Spleen (tissue), 7 donors: ENCODE measurements at regions not wholly inside any gene's neighbourhood (a gene's known extent, or its start where the extent isn't known, plus 50 kb on each side); places are given as distances from the start of the nearest gene placed in this dataset.

Experiments
- POLR2A ChIP-seq, 3 donors: fragments of 450-650 bp; IDR thresholded peaks; one replicate each; pipeline ENCODE4 v1.5.1; 2017; ENCODE audit warnings: antibody characterized with exemption in 3 of 3, mild to moderate bottlenecking in 1 of 3
- TF ChIP-seq, protein P1 (sequence below), 11 experiments: fragments of 200-600 bp in 7 of 11; fragments of 450-650 bp in 4 of 11; sonication (generic) in 4 of 11; IDR thresholded peaks in 8 of 11; conservative IDR thresholded peaks in 3 of 11; 1 replicate in 7 of 11; 2 replicates in 4 of 11; pipeline versions ENCODE4 v1.4.0 to v1.8.0; 2016 to 2021; ENCODE audit warnings: antibody characterized with exemption in 11 of 11, inconsistent platforms in 4 of 11, mild to moderate bottlenecking in 1 of 11
- donor health status: DM: no; HTN: no; CAD: no; lungs with moderate emphysema.
- donor health status: DM: no; HTN: no; CAD: no.
- donor health status: DM: no; HTN: no; CAD: no.

DNA sequence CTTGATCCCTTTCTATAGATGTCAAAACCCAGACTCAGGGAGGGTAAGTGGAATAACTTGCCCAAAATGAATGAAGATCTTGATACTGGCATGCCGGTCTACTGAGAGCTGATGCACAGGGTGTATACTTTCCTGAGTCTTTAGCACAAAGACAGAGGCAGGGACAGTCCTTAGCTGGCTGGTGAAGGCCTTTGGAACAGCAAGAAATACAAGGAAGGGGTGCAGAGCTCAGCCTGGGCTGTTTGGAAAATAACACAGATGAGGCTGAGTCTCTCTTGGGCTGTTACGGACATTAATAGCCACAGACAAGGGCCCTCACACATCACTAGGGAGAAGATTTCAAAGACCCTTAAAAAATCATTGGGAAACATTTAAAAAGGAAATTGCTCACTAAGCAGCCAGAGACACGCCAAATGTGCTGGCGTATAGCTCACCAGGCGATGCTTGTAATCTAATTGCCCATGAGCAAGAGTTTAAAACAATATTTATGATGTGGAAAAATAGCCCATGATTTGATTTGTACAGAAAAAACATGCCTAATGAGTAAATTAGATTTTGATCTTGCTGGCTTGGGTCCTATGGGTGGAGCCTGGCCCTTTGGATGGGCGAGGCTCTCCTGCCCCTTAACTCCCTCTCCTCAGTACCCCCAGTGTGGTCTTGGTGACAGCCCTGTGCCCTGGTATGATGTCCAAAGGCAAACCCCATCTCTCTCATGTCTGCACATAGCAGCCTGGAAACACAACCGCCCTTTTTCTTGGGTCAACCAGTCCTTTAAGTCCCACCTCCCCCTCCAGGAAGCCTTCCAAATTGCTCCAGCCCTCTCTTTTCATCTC lies 81.8 kb upstream of the MRPS22 start:
- TF ChIP-seq, protein P1, sequence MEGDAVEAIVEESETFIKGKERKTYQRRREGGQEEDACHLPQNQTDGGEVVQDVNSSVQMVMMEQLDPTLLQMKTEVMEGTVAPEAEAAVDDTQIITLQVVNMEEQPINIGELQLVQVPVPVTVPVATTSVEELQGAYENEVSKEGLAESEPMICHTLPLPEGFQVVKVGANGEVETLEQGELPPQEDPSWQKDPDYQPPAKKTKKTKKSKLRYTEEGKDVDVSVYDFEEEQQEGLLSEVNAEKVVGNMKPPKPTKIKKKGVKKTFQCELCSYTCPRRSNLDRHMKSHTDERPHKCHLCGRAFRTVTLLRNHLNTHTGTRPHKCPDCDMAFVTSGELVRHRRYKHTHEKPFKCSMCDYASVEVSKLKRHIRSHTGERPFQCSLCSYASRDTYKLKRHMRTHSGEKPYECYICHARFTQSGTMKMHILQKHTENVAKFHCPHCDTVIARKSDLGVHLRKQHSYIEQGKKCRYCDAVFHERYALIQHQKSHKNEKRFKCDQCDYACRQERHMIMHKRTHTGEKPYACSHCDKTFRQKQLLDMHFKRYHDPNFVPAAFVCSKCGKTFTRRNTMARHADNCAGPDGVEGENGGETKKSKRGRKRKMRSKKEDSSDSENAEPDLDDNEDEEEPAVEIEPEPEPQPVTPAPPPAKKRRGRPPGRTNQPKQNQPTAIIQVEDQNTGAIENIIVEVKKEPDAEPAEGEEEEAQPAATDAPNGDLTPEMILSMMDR (IDR thresholded peaks at IDR 0.05 in 8 of 11, conservative IDR thresholded peaks at IDR 0.05 in 3 of 11) = no peak
- TF ChIP-seq POLR2A (IDR thresholded peaks at IDR 0.05) = no peak
